SH-SY5Y (cell line): ENCODE measurements at regions not wholly inside any gene's neighbourhood (a gene's known extent, or its start where the extent isn't known, plus 50 kb on each side); places are given as distances from the start of the nearest gene placed in this dataset.

Experiments used
- GATA2 ChIP-seq: IDR thresholded peaks from 2 replicates; pipeline ENCODE4 v1.6.1; 2011; ENCODE audit warnings: mild to moderate bottlenecking, low read depth, low read length
- GATA3 ChIP-seq: IDR thresholded peaks from 2 replicates; pipeline ENCODE4 v1.6.1; 2011; ENCODE audit warnings: low read depth, mild to moderate bottlenecking, low read length, moderate library complexity

DNA sequence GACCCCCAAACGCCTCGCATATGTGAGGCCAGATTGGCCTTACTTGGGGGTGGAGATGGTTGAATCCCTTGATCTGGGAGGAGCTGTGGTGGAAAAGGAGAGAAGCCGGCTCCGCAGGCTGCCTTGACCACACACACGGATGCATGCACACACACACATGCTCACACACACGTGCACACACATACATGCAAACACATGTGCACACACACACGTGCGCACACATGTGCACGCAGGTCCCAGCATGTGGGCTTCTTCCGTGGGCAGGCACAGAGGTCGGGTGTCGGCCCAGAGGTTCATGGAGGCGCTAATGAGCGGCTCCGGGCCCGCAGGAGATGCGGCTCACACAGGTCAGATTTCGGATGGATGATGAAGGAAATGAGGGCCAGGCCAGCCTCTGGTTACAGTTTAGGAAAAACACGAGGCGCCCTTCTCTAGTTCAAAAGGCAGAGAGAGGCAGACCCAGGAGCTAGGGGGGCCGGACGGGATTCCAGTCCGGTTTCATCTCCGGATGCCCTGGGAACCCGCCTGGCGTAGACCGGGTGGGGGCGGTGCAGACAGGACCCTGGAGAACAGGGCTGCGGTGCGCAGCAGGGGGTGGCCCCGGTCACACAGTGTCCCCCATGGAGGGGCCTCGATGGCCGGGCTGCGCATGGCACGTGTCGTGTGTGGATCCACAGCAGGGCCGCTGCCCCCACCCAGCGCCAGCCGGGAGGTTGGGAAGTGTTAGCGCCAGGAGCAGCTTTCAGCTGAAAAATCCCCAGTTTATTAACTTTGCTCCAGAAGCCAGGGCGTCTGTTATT, 91.1 kb upstream of the ACTRT2 start:
- no peak for TF ChIP-seq GATA2
- no peak for TF ChIP-seq GATA3

DNA sequence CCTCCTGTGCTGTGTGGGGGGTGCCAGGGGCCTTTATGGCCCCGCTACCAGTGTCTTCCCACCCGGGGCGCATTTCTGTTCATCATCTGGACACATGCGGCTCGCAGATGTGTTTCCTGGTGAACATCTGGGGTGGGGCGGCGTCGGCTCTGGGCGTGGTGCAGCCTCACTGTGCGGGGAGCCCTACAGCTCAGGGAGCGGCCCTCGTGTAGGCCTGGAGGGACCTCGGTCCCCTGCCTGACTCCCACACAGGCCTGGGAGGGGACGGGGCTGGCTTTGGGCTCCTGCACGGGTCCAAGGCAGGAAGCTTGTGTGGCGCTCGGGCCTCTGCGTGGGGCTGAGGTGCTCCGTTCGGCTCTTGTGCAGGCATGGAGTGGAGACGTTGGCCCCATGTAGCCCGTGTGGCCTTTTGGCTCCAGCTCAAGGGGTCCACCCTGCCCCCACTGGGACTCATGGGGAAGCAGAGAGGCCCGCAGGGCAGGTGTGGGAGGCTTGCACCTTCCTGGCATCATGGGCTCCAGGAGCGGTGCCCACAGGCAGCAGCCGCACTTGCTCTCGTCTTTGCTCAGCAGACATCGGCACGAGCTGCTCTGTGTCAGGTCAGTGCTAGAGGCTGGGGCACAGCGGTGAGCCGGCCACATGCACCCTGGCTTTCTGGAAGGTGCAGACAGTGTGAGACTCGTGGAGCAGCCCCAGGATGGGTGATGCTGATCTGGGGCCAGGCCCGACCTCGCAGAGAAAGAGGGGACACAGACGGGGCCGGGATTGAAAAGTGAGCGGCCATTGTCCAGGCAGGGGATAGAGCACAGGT, 90.1 kb upstream of the ACTRT2 start:
- TF ChIP-seq GATA2 (no peak), GATA3 (no peak)

DNA sequence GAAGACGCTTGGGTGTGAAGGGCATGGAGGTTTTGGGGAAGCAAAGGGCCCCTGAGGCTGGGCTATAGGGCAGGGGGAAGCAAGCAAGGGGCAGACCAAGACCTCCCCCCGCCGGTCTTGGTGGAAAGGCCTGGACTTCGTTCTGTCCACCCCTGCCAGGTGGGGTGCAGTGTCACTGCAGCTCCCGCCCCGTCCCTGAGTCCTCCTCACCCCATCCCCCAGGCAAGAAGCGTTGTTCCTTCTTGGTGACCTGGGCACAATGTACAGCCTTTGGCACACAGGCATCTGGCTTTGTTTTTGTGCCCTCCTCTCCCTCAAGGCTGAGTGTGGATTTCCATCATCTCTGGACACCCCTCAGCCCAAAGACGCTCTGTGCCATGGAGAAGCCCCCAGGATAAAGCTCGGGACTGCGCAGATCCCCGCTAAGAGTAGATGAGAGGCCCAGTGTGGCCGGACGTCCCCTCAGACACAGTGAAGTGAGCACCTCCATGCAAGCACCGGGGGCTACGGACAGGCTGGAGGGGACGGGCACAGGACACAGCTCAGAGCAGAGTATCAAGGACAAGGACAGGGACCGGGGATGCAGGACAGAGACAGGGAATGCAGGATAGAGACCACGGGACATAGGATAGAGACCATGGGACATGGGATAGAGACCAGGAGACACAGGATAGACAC, 89.4 kb upstream of the ACTRT2 start:
- TF ChIP-seq GATA3 (no peak), GATA2 (no peak)

DNA sequence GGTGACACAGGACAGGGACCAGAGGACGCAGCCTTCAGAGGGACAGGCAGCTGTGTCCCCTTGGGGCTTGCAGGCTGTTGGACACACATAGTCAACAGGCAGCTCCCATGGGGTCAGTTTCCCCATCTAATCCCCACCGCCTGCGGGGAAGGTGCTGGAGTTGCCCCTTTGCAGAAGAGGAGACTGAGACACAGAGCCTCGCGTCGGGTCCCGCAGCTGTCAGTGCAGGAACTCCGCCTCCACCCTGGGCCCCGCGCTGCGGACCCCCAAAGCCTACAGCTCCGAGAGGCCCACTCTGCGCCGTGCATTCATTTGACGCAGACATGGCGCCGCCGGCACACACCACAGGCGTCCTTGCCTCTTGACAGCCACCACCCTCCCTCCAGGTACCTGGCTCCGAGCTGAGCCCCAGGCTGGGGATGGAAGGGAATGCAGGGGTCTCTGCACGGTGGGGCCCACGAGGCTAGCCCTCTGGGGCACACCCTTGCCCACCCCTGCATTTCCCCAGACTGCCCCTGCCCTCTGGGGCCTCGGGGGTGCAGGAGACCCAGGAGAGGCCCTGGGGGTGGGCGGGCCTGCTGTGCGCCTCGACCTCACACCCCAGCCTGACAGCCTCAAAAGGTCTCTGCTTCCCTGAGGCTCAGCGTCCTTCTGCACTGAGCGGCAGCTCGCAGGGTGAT, 88.5 kb upstream of the ACTRT2 start:
- TF ChIP-seq GATA3, result no peak
- TF ChIP-seq GATA2, result no peak

GRCh38 chr1:2933431-2934155, 87.7 kb upstream of the ACTRT2 start:
- TF ChIP-seq GATA3 (no peak), GATA2 (no peak)

GRCh38 chr1:2934156-2934540, 87.1 kb upstream of the ACTRT2 start:
- TF ChIP-seq GATA3, result no peak
- TF ChIP-seq GATA2, result no peak

DNA sequence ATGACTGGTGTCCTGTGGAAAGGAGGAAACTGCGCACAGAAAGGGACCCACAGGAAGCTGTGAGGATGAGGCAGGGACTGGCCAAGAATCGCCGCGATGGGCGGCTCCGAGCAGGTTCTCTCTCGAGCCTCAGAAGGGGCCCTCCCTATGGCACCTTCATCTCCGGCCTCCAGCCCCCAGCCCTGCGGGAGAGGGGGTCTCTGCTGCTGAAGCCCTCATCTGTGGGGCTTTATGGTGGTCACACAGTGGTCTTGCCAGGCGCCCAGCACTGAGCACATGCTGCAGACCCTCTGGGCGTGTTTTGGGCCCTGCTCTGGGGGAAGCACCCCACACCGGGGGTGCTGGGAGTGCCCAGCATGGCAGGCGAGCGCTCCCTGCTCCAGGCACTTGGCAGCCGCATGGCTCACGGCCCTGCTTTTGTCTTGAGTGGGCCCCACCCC, 86.6 kb upstream of the ACTRT2 start:
- TF ChIP-seq GATA2, result no peak

- no peak for TF ChIP-seq GATA2
- no peak for TF ChIP-seq GATA3
Observed at GRCh38 chr1:2935184-2935583, 86.1 kb upstream of the ACTRT2 start.

- no peak for TF ChIP-seq GATA3
- TF ChIP-seq GATA2, result no peak
Observed at GRCh38 chr1:2935751-2936390, 85.4 kb upstream of the ACTRT2 start.

GRCh38 chr1:2936559-2937515, 84.4 kb upstream of the ACTRT2 start:
- TF ChIP-seq GATA3, result no peak
- TF ChIP-seq GATA2, result no peak

- no peak for TF ChIP-seq GATA2
- no peak for TF ChIP-seq GATA3
Observed at GRCh38 chr1:2937805-2938204, 83.5 kb upstream of the ACTRT2 start.

DNA sequence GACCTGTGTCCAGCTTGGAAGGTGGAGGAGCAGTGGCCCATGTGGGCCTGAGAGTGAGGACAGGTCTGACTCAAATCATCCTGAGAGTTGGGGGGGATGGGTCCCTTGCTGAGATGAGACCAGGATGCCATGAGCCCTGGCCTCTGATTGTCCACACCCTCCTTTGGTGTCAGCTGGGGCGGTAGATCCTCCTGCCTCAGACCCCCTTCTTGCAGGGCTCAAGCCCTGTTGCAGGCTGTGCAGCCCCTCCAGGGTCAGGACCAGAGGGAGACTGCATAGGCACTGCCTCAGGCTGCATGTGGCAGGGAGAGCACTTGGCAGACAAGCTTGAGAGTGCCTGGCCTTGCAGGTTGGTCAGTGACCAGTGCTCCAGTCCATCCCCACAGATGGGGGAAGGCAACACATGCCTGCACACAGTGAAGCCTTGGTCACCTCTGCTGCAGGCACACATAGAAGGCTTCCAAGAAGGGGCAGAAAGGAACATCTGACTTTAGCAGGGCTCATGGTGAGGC, 82.2 kb upstream of the ACTRT2 start:
- TF ChIP-seq GATA3 (no peak), GATA2 (no peak)

- TF ChIP-seq GATA3, result no peak
Observed at GRCh38 chr1:2940178-2940577, 81.1 kb upstream of the ACTRT2 start.
